Stimulated activated CD8-positive, alpha-beta memory T cell treated with anti-CD3 and anti-CD28 coated beads, Interleukin-7, amount 100 ng/mL, for 48 hours (primary cell): ENCODE measurements at regions not wholly inside any gene's neighbourhood (a gene's known extent, or its start where the extent isn't known, plus 50 kb on each side); places are given as distances from the start of the nearest gene placed in this dataset.

Experiments
- DNase-seq, 2 donors: peaks; one replicate each; pipeline ENCODE4 v3.0.0-alpha.2; 2020; ENCODE audit warnings: low read depth in 1 of 2; ENCODE audit errors: extremely low read depth in 1 of 2

DNA sequence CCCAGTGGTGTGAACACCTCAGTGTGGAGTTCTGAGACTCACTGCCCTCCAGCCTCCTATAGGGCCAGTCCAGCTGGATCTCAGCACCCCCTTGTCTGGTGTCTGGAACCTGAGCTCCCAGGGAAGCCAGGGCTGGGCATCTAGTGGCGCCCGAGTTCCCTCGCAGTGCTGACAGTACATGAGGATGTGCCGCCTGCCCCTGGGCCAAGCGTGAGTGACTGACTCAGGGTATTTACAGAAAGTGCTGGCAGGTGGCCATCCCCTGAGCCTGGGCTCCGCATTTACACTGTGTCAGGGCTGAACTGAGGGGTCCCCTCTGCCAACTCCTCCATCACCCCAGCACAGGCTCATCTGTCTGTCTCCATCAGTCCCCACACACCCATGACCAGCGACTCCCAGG, 185.3 kb downstream of the BRD1 start:
- DNase-seq, result no peak

DNA sequence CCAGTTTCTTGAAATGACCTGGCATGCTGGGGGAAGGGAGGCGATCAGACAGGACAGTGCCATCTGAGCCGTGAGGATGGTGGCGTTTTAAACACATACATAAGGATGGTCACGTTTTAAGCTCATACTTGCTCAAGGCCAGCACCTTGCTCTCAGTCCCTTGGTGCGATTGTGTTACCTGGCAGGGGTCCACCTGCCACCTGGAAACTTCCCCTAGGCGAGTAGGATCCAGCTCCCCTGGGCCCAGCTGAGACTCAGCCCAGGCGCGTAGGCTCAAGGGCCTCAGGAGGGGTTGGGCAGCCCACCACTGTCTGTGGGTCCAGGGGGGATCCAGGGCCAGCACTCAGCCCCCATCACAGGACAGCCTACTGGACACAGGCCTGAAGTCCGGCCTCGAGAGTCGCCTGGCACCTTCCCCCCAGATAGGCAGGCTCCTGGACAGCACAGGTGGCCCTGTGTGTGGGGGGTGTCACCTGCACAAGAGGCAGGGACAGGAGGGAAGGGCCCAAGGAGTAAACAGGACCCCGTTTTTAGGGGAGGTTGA, 185.8 kb downstream of the BRD1 start:
- no peak for DNase-seq

GRCh38 chr22:49640366-49641095, 187.1 kb downstream of the BRD1 start:
- DNase-seq, result no peak

DNA sequence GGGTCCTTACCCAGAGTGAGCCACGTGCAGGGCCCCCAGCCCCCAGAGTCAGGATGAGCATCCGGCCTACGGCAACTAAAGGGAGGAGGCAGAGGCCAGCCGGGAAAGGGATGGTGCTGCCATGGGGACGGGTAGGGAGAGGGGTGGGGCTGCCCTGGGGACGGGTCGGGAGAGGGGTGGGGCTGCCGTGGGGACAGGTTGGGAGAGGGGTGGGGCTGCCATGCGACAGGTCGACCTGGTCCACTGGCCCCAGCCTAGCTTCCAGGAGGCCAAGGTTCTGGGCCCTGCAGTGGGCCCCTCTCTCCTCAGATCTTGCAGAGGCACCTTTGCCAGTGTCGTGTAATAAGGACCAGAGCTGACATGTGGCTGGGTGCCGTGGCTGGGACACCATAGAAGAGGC, 187.7 kb downstream of the BRD1 start:
- DNase-seq, result no peak

DNA sequence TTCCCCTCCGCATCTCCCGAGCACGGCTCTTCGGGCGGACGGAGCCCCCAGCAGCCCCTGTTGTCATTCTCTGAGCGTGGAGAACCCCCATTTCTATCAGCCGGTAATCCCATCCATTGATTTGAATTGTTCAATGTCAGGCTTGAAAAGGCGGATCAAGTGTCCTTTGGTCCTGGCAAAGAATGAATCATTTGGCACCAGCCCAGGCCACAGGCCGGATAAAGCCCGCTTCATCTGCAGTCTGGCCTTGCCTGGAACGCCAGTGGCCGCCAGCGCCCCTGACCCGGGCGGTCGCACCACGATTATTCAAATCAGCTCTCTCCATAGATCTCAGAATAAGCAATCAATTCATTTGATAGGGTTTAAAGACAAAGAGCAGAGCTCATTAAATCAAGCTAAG, 188.9 kb downstream of the BRD1 start:
- no peak for DNase-seq

- DNase-seq, result no peak
These were observed 189.7 kb downstream of the BRD1 start for GRCh38 chr22:49638001-49638400.

- DNase-seq, result no peak
These were observed 190.4 kb downstream of the BRD1 start for GRCh38 chr22:49637255-49637760.

GRCh38 chr22:49636649-49637048, 191.0 kb downstream of the BRD1 start:
- DNase-seq, result no peak

GRCh38 chr22:49636214-49636613, 191.5 kb downstream of the BRD1 start:
- DNase-seq, result no peak

GRCh38 chr22:49634006-49634772, 193.5 kb downstream of the BRD1 start:
- DNase-seq, result no peak

DNA sequence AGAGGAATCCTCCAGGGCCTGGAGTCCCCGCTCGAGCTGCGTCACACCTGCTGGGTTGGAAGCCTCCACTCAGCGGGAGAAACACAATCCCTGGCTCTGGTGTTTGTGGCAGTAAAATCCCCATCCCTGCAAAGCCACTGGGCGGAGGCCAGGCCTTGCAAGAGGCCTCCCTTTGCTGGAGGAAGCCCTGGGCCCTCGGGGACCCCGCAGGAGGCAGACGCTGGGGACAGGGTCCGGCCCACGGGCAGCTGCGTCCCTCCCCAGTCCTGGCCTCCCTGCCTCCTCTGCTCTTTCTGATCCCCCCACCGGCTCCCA, 194.7 kb downstream of the BRD1 start:
- no peak for DNase-seq

- DNase-seq, result no peak
These were observed 195.3 kb downstream of the BRD1 start for GRCh38 chr22:49632199-49633009.

- no peak for DNase-seq
These were observed 197.2 kb downstream of the BRD1 start for GRCh38 chr22:49630448-49630946.

DNA sequence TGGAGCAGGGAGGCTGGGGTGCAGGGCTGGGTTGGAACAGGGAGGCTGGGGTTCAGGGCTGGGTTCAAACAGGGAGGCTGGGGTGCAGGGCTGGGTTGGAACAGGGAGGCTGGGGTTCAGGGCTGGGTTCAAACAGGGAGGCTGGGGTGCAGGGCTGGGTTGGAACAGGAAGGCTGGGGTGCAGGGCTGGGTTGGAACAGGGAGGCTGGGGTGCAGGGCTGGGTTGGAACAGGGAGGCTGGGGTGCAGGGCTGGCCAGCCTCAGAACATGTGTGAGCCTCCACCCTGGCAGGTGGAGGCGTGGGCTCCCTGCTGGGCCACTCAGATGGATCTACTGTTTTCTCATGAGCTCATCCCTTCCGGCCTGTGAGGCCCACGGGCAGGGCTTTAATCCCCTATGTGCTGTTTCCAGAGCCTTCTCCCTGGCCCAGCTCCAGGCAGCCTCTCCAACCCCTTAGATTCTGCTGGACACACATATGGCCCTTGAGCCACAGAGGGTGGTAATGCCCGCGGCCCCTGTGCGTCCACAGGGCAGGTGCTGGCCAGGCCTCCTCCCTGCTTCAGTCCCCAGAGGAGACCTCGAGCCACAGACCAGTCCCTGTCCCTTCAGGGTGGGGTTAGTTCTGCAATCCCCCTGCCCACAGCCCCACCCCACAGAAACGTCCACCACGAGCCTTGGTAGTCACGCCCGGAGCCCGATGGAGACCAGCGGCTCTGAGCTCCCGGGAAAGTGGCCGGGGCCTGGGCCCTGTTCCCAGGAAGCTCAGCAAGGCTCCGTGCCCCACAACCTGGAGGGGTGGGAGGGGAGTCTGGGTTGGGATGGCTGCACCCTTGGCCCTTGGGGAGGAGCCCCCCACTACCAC, 197.9 kb downstream of the BRD1 start:
- DNase-seq, result no peak

DNA sequence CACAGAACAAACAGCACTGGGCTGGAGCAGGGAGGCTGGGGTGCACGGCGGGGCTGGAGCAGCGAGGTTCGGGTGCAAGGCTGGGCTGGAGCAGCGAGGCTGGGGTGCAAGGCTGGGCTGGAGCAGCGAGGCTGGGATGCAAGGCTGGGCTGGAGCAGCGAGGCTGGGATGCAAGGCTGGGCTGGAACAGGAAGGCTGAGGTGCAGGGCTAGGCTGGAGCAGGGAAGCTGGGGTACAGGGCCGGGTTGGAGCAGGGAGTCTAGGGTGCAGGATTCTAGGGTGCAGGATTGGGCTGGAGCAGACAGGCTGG, 198.5 kb downstream of the BRD1 start:
- DNase-seq, result no peak

DNA sequence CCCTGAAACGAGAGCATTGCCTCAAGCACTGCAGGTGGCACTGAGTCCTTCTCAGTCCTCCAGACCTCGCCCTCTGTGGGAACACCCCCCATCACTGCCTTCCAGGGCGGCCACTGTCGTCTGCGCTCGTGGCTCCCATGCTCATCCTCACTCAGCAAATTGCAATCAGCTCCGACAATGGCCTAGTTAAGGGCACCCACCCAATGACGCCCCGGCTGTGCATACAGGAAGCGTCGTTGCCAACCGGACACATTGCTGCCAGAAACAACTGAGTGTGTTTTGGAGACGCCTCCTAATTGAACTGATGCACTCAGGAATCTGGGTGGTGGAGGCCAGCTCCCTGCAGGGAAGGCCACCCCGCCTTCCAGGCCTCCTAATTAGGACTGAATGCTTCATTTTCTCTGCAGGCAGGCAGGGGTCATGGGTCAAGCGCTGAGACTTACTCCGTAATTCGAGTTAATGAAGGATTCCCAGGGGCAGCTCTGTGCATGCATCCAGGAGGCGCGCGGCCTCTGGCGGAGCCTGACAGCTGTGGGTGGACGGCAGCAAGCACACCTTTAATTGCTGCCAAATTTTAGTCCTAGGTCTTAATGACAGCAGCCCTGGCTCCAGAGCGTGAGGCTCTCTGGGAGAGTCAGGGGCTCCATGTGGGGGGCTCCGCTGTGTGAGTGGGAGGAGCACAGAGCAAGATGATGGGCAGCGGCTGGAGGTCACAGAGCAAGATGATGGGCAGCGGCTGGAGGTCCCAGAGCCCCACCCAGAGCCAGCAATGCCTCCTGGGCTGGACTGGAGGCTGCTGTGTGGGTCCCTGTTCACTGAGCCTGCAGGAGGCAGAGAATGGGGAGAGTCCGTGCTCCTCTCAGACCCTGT, 199.0 kb downstream of the BRD1 start:
- DNase-seq, result no peak

GRCh38 chr22:49627217-49628181, 200.2 kb downstream of the BRD1 start:
- DNase-seq, result no peak
